NCI-H1930 (cell line): ENCODE measurements at regions not wholly inside any gene's neighbourhood (a gene's known extent, or its start where the extent isn't known, plus 50 kb on each side); places are given as distances from the start of the nearest gene placed in this dataset.

Experiments used
- DNase-seq, 2 experiments: peaks; one replicate each; lab custom pipeline; 2025; lab: John Stamatoyannopoulos, UW

- DNase-seq = no peak
These were observed 191.1 kb downstream of the MAP2K6 start for GRCh38 chr17:69605571-69605970.

GRCh38 chr17:69606142-69606800 lies 191.8 kb downstream of the MAP2K6 start:
- no peak for DNase-seq

- DNase-seq = peak; percentile 39 to 43
These were observed 192.8 kb downstream of the MAP2K6 start for GRCh38 chr17:69607162-69607834.

GRCh38 chr17:69608141-69608540 lies 193.6 kb downstream of the MAP2K6 start:
- no peak for DNase-seq

GRCh38 chr17:69608808-69609472 lies 194.4 kb downstream of the MAP2K6 start:
- no peak for DNase-seq

- no peak for DNase-seq
These were observed 195.2 kb downstream of the MAP2K6 start for GRCh38 chr17:69609473-69610305.

- no peak for DNase-seq
These were observed 205.9 kb downstream of the MAP2K6 start for GRCh38 chr17:69620363-69620762.

GRCh38 chr17:69625474-69625873 lies 211.0 kb downstream of the MAP2K6 start:
- DNase-seq = no peak

GRCh38 chr17:69630056-69630635 lies 215.6 kb downstream of the MAP2K6 start:
- DNase-seq = no peak

- no peak for DNase-seq
These were observed 220.3 kb downstream of the MAP2K6 start for GRCh38 chr17:69634844-69635243.

- DNase-seq = no peak
These were observed 223.1 kb downstream of the MAP2K6 start for GRCh38 chr17:69637446-69638156.

GRCh38 chr17:69639096-69639495 lies 224.6 kb downstream of the MAP2K6 start:
- DNase-seq = no peak

GRCh38 chr17:69640073-69640472 lies 225.6 kb downstream of the MAP2K6 start:
- DNase-seq = no peak

- DNase-seq = no peak
These were observed 229.2 kb downstream of the MAP2K6 start for GRCh38 chr17:69643686-69644085.

- no peak for DNase-seq
These were observed 232.2 kb downstream of the MAP2K6 start for GRCh38 chr17:69646729-69647128.

GRCh38 chr17:69650881-69651280 lies 236.4 kb downstream of the MAP2K6 start:
- DNase-seq = no peak

- no peak for DNase-seq
These were observed 237.4 kb downstream of the MAP2K6 start for GRCh38 chr17:69651921-69652320.

GRCh38 chr17:69654981-69655855 lies 240.7 kb downstream of the MAP2K6 start:
- DNase-seq = no peak

- DNase-seq = no peak
These were observed 241.4 kb downstream of the MAP2K6 start for GRCh38 chr17:69655902-69656301.

- DNase-seq = no peak
These were observed 255.1 kb downstream of the MAP2K6 start for GRCh38 chr17:69669441-69670178.
